Gastroesophageal sphincter (tissue), 4 donors: ENCODE measurements at regions not wholly inside any gene's neighbourhood (a gene's known extent, or its start where the extent isn't known, plus 50 kb on each side); places are given as distances from the start of the nearest gene placed in this dataset.

Experiments
- ATAC-seq: fragments of 150-250 bp; one replicate; pipeline ENCODE4 v1.9.1; 2016; ENCODE audit warnings: mild to moderate bottlenecking, moderate library complexity
- H3K27ac ChIP-seq, 4 donors: fragments of 200-600 bp; sonication (generic) in 3 of 4; 1 replicate in 3 of 4; 2 replicates in 1 of 4; pipeline ENCODE4 v1.5.1; 2016 to 2019
- H3K27me3 ChIP-seq: fragments of 200-600 bp; sonication (generic); one replicate; pipeline ENCODE4 v1.5.1; 2019
- H3K36me3 ChIP-seq, 2 donors: fragments of 200-600 bp; sonication (generic); one replicate each; pipeline ENCODE4 v1.5.1; 2019; ENCODE audit warnings: control low read depth in 1 of 2
- H3K4me1 ChIP-seq, 3 donors: fragments of 200-600 bp; sonication (generic); 1 replicate in 2 of 3; 2 replicates in 1 of 3; pipeline ENCODE4 v1.5.1; 2016 to 2019; ENCODE audit warnings: control low read depth in 2 of 3
- H3K4me3 ChIP-seq, 2 donors: fragments of 200-600 bp; sonication (generic); one replicate each; pipeline ENCODE4 v1.5.1; 2019; ENCODE audit warnings: mild to moderate bottlenecking in 1 of 2, moderate library complexity in 1 of 2
- H3K9me3 ChIP-seq, 3 donors: fragments of 200-600 bp; sonication (generic); one replicate each; pipeline ENCODE4 v1.5.1; 2017 to 2019; ENCODE audit warnings: control low read depth in 2 of 3
- EP300 ChIP-seq: sonication (generic); formaldehyde crosslinking; IDR thresholded peaks from one replicate; pipeline ENCODE4 v1.6.1; 2017; ENCODE audit warnings: antibody characterized with exemption, mild to moderate bottlenecking
- POLR2A ChIP-seq, 2 donors: fragments of 450-650 bp; IDR thresholded peaks; one replicate each; pipeline ENCODE4 v1.6.1; 2017; ENCODE audit warnings: antibody characterized with exemption in 2 of 2, mild to moderate bottlenecking in 2 of 2, moderate library complexity in 1 of 2
- POLR2AphosphoS5 ChIP-seq: sonication (generic); formaldehyde crosslinking; IDR thresholded peaks from one replicate; pipeline ENCODE4 v1.6.1; 2017; ENCODE audit warnings: antibody characterized with exemption
- WGBS, 2 donors: methylation state at CpG; one replicate each; pipeline ENCODE4 v1.1.5; 2018; ENCODE audit warnings: low coverage in 1 of 2; 5-methylcytosine and 5-hydroxymethylcytosine counted together
- TF ChIP-seq, protein P1 (sequence below), 4 experiments: fragments of 200-600 bp in 2 of 4; fragments of 450-650 bp in 2 of 4; sonication (generic) in 1 of 4; IDR thresholded peaks; one replicate each; pipeline ENCODE4 v1.5.1; 2017 to 2019; ENCODE audit warnings: antibody characterized with exemption in 4 of 4, mild to moderate bottlenecking in 2 of 4, moderate library complexity in 2 of 4

GRCh38 chr15:97052513-97052912 lies 722.0 kb downstream of the NR2F2 start:
- no peak for ATAC-seq
- no peaks in the 10 kb centered on the region for H3K36me3 ChIP-seq
- peaks cover 0 to 5% (median 0%) of the 10 kb centered on the region in 3 donors for H3K9me3 ChIP-seq
- TF ChIP-seq POLR2AphosphoS5 = no peak
- no peak for TF ChIP-seq POLR2A (IDR thresholded peaks at IDR 0.05)
- TF ChIP-seq, protein P1, sequence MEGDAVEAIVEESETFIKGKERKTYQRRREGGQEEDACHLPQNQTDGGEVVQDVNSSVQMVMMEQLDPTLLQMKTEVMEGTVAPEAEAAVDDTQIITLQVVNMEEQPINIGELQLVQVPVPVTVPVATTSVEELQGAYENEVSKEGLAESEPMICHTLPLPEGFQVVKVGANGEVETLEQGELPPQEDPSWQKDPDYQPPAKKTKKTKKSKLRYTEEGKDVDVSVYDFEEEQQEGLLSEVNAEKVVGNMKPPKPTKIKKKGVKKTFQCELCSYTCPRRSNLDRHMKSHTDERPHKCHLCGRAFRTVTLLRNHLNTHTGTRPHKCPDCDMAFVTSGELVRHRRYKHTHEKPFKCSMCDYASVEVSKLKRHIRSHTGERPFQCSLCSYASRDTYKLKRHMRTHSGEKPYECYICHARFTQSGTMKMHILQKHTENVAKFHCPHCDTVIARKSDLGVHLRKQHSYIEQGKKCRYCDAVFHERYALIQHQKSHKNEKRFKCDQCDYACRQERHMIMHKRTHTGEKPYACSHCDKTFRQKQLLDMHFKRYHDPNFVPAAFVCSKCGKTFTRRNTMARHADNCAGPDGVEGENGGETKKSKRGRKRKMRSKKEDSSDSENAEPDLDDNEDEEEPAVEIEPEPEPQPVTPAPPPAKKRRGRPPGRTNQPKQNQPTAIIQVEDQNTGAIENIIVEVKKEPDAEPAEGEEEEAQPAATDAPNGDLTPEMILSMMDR (IDR thresholded peaks at IDR 0.05) = no peak
- no peak for TF ChIP-seq EP300
- H3K27ac ChIP-seq = no peak overlapping the region
- H3K4me1 ChIP-seq = no peaks in the 10 kb centered on the region
- H3K27me3 ChIP-seq = no peaks in the 10 kb centered on the region
- H3K4me3 ChIP-seq = no peak overlapping the region
- 14 to 26% methylated on average over 2 of the region's 3 CpGs for WGBS, 2 donors

DNA sequence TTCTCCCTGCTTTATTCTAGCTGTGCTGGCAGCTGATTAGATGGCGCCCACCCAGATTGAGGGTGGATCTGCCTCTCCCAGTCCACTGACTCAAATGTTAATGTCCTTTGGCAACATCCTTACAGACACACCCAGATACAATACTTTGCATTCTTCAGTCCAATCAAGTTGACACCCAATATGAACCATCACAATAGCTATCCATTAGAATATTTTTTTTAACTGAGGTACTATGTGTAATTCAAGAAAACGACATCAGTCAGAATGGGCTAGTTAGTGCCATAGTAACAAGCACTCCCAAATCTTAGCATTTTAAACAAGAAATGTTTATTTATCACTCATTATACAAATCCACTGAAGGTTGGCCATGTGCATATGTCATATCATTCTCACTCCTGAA lies 723.1 kb downstream of the NR2F2 start:
- Histone ChIP-seq H3K36me3 (no peaks in the 10 kb centered on the region), H3K4me1 (no peaks in the 10 kb centered on the region), H3K4me3 (no peak overlapping the region), H3K27ac (no peak overlapping the region), H3K27me3 (no peaks in the 10 kb centered on the region), H3K9me3 (peaks cover 0 to 5% (median 0%) of the 10 kb centered on the region in 3 donors)
- WGBS, 2 donors = 36 to 92% methylated on average over 2 of the region's 2 CpGs
- TF ChIP-seq EP300 = no peak
- TF ChIP-seq POLR2AphosphoS5 = no peak
- TF ChIP-seq, protein P1 (IDR thresholded peaks at IDR 0.05) = no peak
- ATAC-seq = no peak

GRCh38 chr15:97057503-97057902 lies 727.0 kb downstream of the NR2F2 start:
- 50 to 88% methylated on average over 1 to 5 of the region's 6 CpGs for WGBS, 2 donors
- no peak for ATAC-seq
- Histone ChIP-seq H3K4me1 (no peaks in the 10 kb centered on the region), H3K9me3 (no peaks in the 10 kb centered on the region), H3K4me3 (no peak overlapping the region), H3K27ac (no peak overlapping the region), H3K27me3 (no peaks in the 10 kb centered on the region), H3K36me3 (no peaks in the 10 kb centered on the region)
- TF ChIP-seq, protein P1 (IDR thresholded peaks at IDR 0.05) = no peak
- TF ChIP-seq POLR2AphosphoS5 = no peak
- no peak for TF ChIP-seq POLR2A (IDR thresholded peaks at IDR 0.05)
- TF ChIP-seq EP300 = no peak

DNA sequence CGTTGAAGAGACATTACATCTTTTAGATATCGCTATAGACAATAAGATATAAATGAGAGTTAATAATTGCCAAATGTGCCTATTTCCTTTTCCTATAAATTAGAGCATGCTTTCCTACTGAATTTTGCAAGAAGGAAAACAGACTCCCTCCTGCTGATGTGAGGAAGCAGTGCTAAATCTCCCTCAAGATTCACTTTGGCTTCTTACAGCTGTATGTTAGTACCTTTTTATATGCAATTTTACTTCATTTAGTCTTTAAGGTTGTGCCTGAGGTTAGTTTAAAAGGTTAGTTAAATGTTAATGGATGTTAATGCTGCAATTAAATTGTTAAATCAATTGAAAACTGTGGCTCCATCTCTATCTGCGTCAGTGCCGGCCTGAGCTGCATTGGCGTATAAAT lies 728.8 kb downstream of the NR2F2 start:
- WGBS, 2 donors = 72 to 95% methylated on average over 5 of the region's 5 CpGs
- ATAC-seq = no peak
- Histone ChIP-seq H3K9me3 (no peaks in the 10 kb centered on the region), H3K27me3 (no peaks in the 10 kb centered on the region), H3K36me3 (no peaks in the 10 kb centered on the region), H3K4me3 (no peak overlapping the region), H3K27ac (no peak overlapping the region), H3K4me1 (no peaks in the 10 kb centered on the region)
- TF ChIP-seq, protein P1 (IDR thresholded peaks at IDR 0.05) = no peak
- no peak for TF ChIP-seq EP300
- no peak for TF ChIP-seq POLR2A (IDR thresholded peaks at IDR 0.05)
- no peak for TF ChIP-seq POLR2AphosphoS5

DNA sequence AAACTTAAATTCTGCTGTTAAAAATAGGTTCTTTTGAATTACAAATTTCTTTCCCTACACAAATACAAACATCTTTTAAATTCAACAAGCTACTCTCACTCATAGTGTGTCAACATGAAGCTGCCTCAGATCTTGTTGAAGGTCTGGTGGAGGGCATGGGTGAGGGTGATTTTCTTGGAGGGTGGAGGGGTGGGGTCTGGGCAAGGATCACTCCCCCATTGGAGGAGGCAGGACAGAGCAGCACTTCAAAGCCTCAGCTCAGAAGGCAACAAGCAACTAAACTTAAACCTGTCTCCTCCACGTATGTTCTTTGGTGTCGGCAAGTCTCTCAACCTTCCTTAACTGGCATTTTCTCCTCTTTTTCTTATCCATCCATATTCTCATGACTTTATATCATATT lies 730.9 kb downstream of the NR2F2 start:
- TF ChIP-seq, protein P1 (IDR thresholded peaks at IDR 0.05) = no peak
- TF ChIP-seq POLR2AphosphoS5 (no peak), EP300 (no peak), POLR2A (IDR thresholded peaks at IDR 0.05) (no peak)
- Histone ChIP-seq H3K4me1 (no peaks in the 10 kb centered on the region), H3K27ac (no peak overlapping the region), H3K4me3 (no peak overlapping the region), H3K36me3 (no peaks in the 10 kb centered on the region), H3K9me3 (no peaks in the 10 kb centered on the region), H3K27me3 (no peaks in the 10 kb centered on the region)
- whole genome bisulfite sequencing, 2 donors = 44 to 67% methylated on average over 2 of the region's 2 CpGs
- ATAC-seq = no peak
